Natural killer cell (primary cell): ENCODE measurements at regions not wholly inside any gene's neighbourhood (a gene's known extent, or its start where the extent isn't known, plus 50 kb on each side); places are given as distances from the start of the nearest gene placed in this dataset.
"Not testable (repeated sequence)": the region's sequence is repeated elsewhere in the genome, so short reads cannot be mapped to it uniquely, and the experiment has no call there.

Experiments used
- ATAC-seq, 3 donors: fragments of 150-1000 bp in 2 of 3; fragments of 200-7000 bp in 1 of 3; cut with Tn5 transposase; 1 replicate in 1 of 3; 2 replicates in 2 of 3; pipeline ENCODE4 v1.10.0; 2021; ENCODE audit warnings: mild to moderate bottlenecking in 2 of 3, moderate library complexity in 2 of 3
- DNase-seq, 2 donors: peaks; one replicate each; pipeline versions ENCODE4 v3.0.0 to v3.0.0-alpha.2; 2013 to 2021; ENCODE audit warnings: mixed read lengths in 1 of 2
- H3K27ac ChIP-seq: one replicate; pipeline ENCODE4 v1.5.1; 2013; ENCODE audit warnings: mild to moderate bottlenecking, low read length
- H3K27me3 ChIP-seq: one replicate; pipeline ENCODE4 v1.6.1; 2013; ENCODE audit warnings: low read length; ENCODE audit not compliant: control insufficient read depth, insufficient read depth
- H3K36me3 ChIP-seq: one replicate; pipeline ENCODE4 v1.6.1; 2013; ENCODE audit warnings: low read length; ENCODE audit not compliant: control insufficient read depth, insufficient read depth
- H3K4me1 ChIP-seq: one replicate; pipeline ENCODE4 v1.6.1; 2013; ENCODE audit warnings: low read length; ENCODE audit not compliant: control insufficient read depth, insufficient read depth
- H3K4me3 ChIP-seq: one replicate; pipeline ENCODE4 v1.5.1; 2013; ENCODE audit warnings: low read length
- H3K9me3 ChIP-seq: one replicate; pipeline ENCODE4 v1.6.1; 2013; ENCODE audit warnings: low read length; ENCODE audit not compliant: control insufficient read depth, insufficient read depth
- H3K27ac Mint-ChIP-seq, 2 donors: one replicate each; pipeline ENCODE4 v1.8.0; 2022; ENCODE audit warnings: mild to moderate bottlenecking in 2 of 2, mixed read lengths in 2 of 2, moderate library complexity in 1 of 2
- H3K27me3 Mint-ChIP-seq, 2 donors: one replicate each; pipeline ENCODE4 v1.8.0; 2022; ENCODE audit warnings: low read depth in 2 of 2, mixed read lengths in 2 of 2
- H3K36me3 Mint-ChIP-seq: one replicate; pipeline ENCODE4 v1.8.0; 2022; ENCODE audit warnings: mixed read lengths
- H3K4me1 Mint-ChIP-seq, 2 donors: one replicate each; pipeline ENCODE4 v1.8.0; 2022; ENCODE audit warnings: mixed read lengths in 2 of 2
- H3K4me3 Mint-ChIP-seq: one replicate; pipeline ENCODE4 v1.8.0; 2022; ENCODE audit warnings: mild to moderate bottlenecking, moderate library complexity, mixed read lengths
- H3K9me3 Mint-ChIP-seq, 2 donors: one replicate each; pipeline ENCODE4 v1.8.0; 2022; ENCODE audit warnings: mixed read lengths in 2 of 2
- CTCF ChIP-seq: fragments of 200-600 bp; IDR thresholded peaks from one replicate; pipeline ENCODE4 v1.8.0; 2022; ENCODE audit warnings: antibody characterized with exemption
- WGBS: methylation state at CpG from one replicate; pipeline ENCODE4 v1.1.7; 2013; ENCODE audit warnings: missing lambda C conversion rate; ENCODE audit not compliant: insufficient coverage; 5-methylcytosine and 5-hydroxymethylcytosine counted together
- intact Hi-C: fragments of 100-400 bp; cut with micrococcal nuclease; formaldehyde crosslinking; loops from one replicate; pipeline ENCODE4 v1.14.2; 2022

DNA sequence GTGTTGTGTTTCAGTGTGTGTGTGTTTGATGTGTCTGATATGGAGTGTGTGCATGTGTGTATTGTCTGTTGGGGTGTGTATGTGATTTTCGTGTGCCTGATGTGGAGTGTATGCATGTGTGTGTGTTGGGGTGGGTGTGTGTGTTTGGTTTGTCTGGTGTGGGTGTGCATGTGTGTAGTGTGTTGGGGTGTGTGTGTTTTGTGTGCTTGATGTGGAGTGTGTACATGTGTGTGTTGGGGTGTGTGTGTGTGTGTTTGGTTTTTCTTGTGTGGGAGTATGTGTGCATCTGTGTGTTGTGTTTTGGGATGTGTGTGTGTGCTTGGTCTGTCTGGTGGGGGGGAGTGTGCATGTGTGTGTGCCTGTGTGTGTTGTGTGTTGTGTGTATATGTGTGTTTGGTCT is 247.4 kb upstream of the ST6GAL2 start:
- no peak for TF ChIP-seq CTCF
- no peak for DNase-seq
- H3K36me3 ChIP-seq = no peaks in the 10 kb centered on the region
- no peak overlapping the region for H3K4me3 Mint-ChIP-seq
- H3K9me3 Mint-ChIP-seq = peaks cover 2 to 3% of the 10 kb centered on the region in 2 donors
- WGBS = 73% methylated on average over 1 of the region's 1 CpG
- H3K36me3 Mint-ChIP-seq = no peaks in the 10 kb centered on the region
- H3K27me3 Mint-ChIP-seq = no peaks in the 10 kb centered on the region
- ATAC-seq = peak in 1 of 3 donors; percentile 21
- no peak overlapping the region for H3K27ac Mint-ChIP-seq
- H3K27ac ChIP-seq = no peak overlapping the region
- H3K4me1 ChIP-seq = peaks cover 3% of the 10 kb centered on the region
- no peak overlapping the region for H3K4me3 ChIP-seq
- no peaks in the 10 kb centered on the region for H3K4me1 Mint-ChIP-seq
- H3K27me3 ChIP-seq = no peaks in the 10 kb centered on the region
- no peaks in the 10 kb centered on the region for H3K9me3 ChIP-seq
- intact Hi-C loops = no loop called here

- intact Hi-C loops = no loop called here
- Mint-ChIP-seq H3K4me1 (no peaks in the 10 kb centered on the region), H3K4me3 (no peak overlapping the region), H3K9me3 (peaks cover 0 to 3% of the 10 kb centered on the region in 2 donors), H3K27me3 (no peaks in the 10 kb centered on the region), H3K36me3 (no peaks in the 10 kb centered on the region), H3K27ac (no peak overlapping the region)
- Histone ChIP-seq H3K9me3 (no peaks in the 10 kb centered on the region), H3K27me3 (no peaks in the 10 kb centered on the region), H3K27ac (no peak overlapping the region), H3K4me3 (no peak overlapping the region), H3K4me1 (peaks cover 3% of the 10 kb centered on the region), H3K36me3 (no peaks in the 10 kb centered on the region)
- ATAC-seq (no peak), DNase-seq (no peak)
- no peak for TF ChIP-seq CTCF
Observed at GRCh38 chr2:107136733-107137132, 250.8 kb upstream of the ST6GAL2 start.

DNA sequence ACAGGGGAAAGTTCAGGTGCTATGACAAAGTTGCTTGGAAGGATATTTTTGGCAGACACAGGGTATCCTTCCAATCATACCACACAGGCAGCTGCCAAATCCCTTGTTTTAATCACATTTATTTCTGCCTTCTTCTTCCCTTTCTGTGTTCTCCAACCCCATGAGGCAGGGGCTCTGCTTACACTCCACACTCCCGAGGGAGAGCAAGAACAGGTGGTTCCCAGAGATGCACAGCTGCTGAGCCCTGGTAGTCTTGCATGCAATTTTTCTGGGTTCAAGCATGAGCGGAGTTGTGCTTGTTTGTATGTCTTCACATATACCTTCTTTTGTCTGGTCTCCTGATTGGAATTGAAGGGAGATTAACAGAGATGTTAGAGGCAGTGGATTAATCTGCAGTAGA is 251.7 kb upstream of the ST6GAL2 start:
- no peak for TF ChIP-seq CTCF
- Histone ChIP-seq H3K4me3 (no peak overlapping the region), H3K4me1 (peaks cover 2% of the 10 kb centered on the region), H3K9me3 (no peaks in the 10 kb centered on the region), H3K27me3 (no peaks in the 10 kb centered on the region), H3K27ac (no peak overlapping the region), H3K36me3 (no peaks in the 10 kb centered on the region)
- WGBS = 86% methylated on average over 2 of the region's 2 CpGs
- H3K27ac Mint-ChIP-seq = no peak overlapping the region
- H3K36me3 Mint-ChIP-seq = no peaks in the 10 kb centered on the region
- DNase-seq = no peak
- no peak overlapping the region for H3K4me3 Mint-ChIP-seq
- no peaks in the 10 kb centered on the region for H3K27me3 Mint-ChIP-seq
- no peaks in the 10 kb centered on the region for H3K4me1 Mint-ChIP-seq
- intact Hi-C loops = no loop called here
- H3K9me3 Mint-ChIP-seq = peaks cover 0 to 9% of the 10 kb centered on the region in 2 donors
- no peak for ATAC-seq

DNA sequence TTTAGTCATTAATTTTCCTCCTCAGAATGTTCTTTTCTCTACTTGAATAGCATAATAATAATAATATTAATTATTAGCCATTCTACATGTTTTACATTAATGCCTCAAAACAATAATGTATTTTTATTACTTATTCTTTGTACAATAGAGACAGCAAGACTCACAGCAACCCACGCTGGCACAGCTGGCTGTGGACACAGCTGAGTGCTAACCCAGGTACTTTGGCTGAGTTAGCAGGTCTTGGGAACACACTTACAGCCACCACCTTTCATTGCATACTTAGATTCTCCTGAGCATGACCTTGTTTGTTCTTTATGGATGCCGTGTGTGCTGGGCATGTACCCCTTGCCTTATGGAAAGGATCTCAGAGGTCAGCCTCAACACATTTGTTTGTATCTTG is 260.2 kb upstream of the ST6GAL2 start:
- H3K4me1 ChIP-seq = no peaks in the 10 kb centered on the region
- peaks cover 2% of the 10 kb centered on the region for H3K9me3 ChIP-seq
- H3K4me1 Mint-ChIP-seq = no peaks in the 10 kb centered on the region
- H3K27me3 Mint-ChIP-seq = no peaks in the 10 kb centered on the region
- H3K36me3 Mint-ChIP-seq = no peaks in the 10 kb centered on the region
- TF ChIP-seq CTCF = no peak
- H3K9me3 Mint-ChIP-seq = peaks cover 2 to 16% of the 10 kb centered on the region in 2 donors
- H3K27ac ChIP-seq = no peak overlapping the region
- H3K27ac Mint-ChIP-seq = no peak overlapping the region
- DNase-seq (no peak), ATAC-seq (no peak)
- intact Hi-C loops = no loop called here
- no peak overlapping the region for H3K4me3 ChIP-seq
- no peaks in the 10 kb centered on the region for H3K27me3 ChIP-seq
- 85% methylated on average over 2 of the region's 2 CpGs for WGBS
- H3K4me3 Mint-ChIP-seq = no peak overlapping the region
- no peaks in the 10 kb centered on the region for H3K36me3 ChIP-seq

- H3K27me3 ChIP-seq, H3K9me3 ChIP-seq, H3K36me3 ChIP-seq, H3K27ac ChIP-seq, H3K27me3 Mint-ChIP-seq, H3K27ac Mint-ChIP-seq, H3K4me1 Mint-ChIP-seq, H3K4me3 ChIP-seq, H3K36me3 Mint-ChIP-seq, H3K4me1 ChIP-seq, ATAC-seq, H3K4me3 Mint-ChIP-seq, intact Hi-C loops, DNase-seq: not testable (repeated sequence)
- H3K9me3 Mint-ChIP-seq = peaks cover 2 to 16% of the 10 kb centered on the region in 2 donors
- WGBS = 82% methylated on average over 5 of the region's 5 CpGs
Observed at GRCh38 chr2:107146645-107147044, 260.7 kb upstream of the ST6GAL2 start.
